GM23248 (cell line): ENCODE measurements at regions not wholly inside any gene's neighbourhood (a gene's known extent, or its start where the extent isn't known, plus 50 kb on each side); places are given as distances from the start of the nearest gene placed in this dataset.

Experiments used
- DNase-seq: peaks from one replicate; pipeline ENCODE4 v3.0.0-alpha.2; 2015
- H2AFZ ChIP-seq: fragments of 200-600 bp; sonication (generic); 2 replicates; pipeline ENCODE4 v1.6.1; 2016; ENCODE audit warnings: antibody characterized with exemption
- H3F3A ChIP-seq: fragments of 200-600 bp; sonication (generic); 2 replicates; pipeline ENCODE4 v1.6.1; 2016; ENCODE audit warnings: mild to moderate bottlenecking, antibody characterized with exemption, mixed run types; ENCODE audit not compliant: insufficient read depth
- H3K27ac ChIP-seq: fragments of 200-600 bp; sonication (generic); 2 replicates; pipeline ENCODE4 v1.5.1; 2016; ENCODE audit warnings: mild to moderate bottlenecking
- H3K27me3 ChIP-seq: fragments of 200-600 bp; sonication (generic); replicated peaks from 2 replicates; pipeline ENCODE4 v1.6.1; 2016; ENCODE audit warnings: mild to moderate bottlenecking; ENCODE audit not compliant: insufficient read depth
- H3K36me3 ChIP-seq: fragments of 200-600 bp; sonication (generic); 2 replicates; pipeline ENCODE4 v1.6.1; 2016; ENCODE audit warnings: low read depth, mild to moderate bottlenecking
- H3K4me1 ChIP-seq: fragments of 200-600 bp; sonication (generic); 2 replicates; pipeline ENCODE4 v1.6.1; 2016; ENCODE audit warnings: mild to moderate bottlenecking; ENCODE audit not compliant: insufficient read depth
- H3K4me2 ChIP-seq: fragments of 200-600 bp; sonication (generic); one replicate; pipeline ENCODE4 v1.6.1; 2016; ENCODE audit warnings: mild to moderate bottlenecking; ENCODE audit not compliant: unreplicated experiment
- H3K4me3 ChIP-seq: fragments of 200-600 bp; sonication (generic); 2 replicates; pipeline ENCODE4 v1.5.1; 2016; ENCODE audit warnings: mild to moderate bottlenecking
- H3K79me2 ChIP-seq: fragments of 200-600 bp; sonication (generic); 2 replicates; pipeline ENCODE4 v1.6.1; 2016; ENCODE audit warnings: mild to moderate bottlenecking; ENCODE audit not compliant: insufficient read depth
- H3K9ac ChIP-seq: fragments of 200-600 bp; sonication (generic); 2 replicates; pipeline ENCODE4 v1.6.1; 2016; ENCODE audit warnings: mild to moderate bottlenecking
- H3K9me2 ChIP-seq: fragments of 200-600 bp; sonication (generic); 2 replicates; pipeline ENCODE4 v1.6.1; 2016; ENCODE audit warnings: mixed run types, mild to moderate bottlenecking, moderate library complexity; ENCODE audit not compliant: insufficient read depth
- H3K9me3 ChIP-seq: fragments of 200-600 bp; sonication (generic); one replicate; pipeline ENCODE4 v1.6.1; 2017; ENCODE audit warnings: low read depth
- H4K20me1 ChIP-seq: fragments of 200-600 bp; sonication (generic); 2 replicates; pipeline ENCODE4 v1.6.0; 2016; ENCODE audit not compliant: insufficient read depth
- EZH2 ChIP-seq: fragments of 200-600 bp; sonication (generic); IDR thresholded peaks from 2 replicates; pipeline ENCODE4 v1.6.1; 2018; ENCODE audit warnings: antibody characterized with exemption, mild to moderate bottlenecking; ENCODE audit not compliant: insufficient read depth, poor library complexity, severe bottlenecking
- EZH2phosphoT487 ChIP-seq: fragments of 200-600 bp; sonication (generic); IDR thresholded peaks from 2 replicates; pipeline ENCODE4 v1.6.1; 2018; ENCODE audit warnings: antibody characterized with exemption, moderate library complexity, mild to moderate bottlenecking, low read depth; ENCODE audit not compliant: insufficient read depth
- WGBS, 2 experiments: methylation state at CpG; one replicate each; pipeline ENCODE4 v1.1.6; 2015 to 2017; ENCODE audit warnings: low lambda C conversion rate in 2 of 2, low coverage in 1 of 2; ENCODE audit errors: missing lambda C conversion rate in 2 of 2; 5-methylcytosine and 5-hydroxymethylcytosine counted together
- in situ Hi-C: fragments of 300-500 bp; cut with MboI; formaldehyde crosslinking; loops from 2 replicates; pipeline ENCODE4 v1.15.0; 2020

DNA sequence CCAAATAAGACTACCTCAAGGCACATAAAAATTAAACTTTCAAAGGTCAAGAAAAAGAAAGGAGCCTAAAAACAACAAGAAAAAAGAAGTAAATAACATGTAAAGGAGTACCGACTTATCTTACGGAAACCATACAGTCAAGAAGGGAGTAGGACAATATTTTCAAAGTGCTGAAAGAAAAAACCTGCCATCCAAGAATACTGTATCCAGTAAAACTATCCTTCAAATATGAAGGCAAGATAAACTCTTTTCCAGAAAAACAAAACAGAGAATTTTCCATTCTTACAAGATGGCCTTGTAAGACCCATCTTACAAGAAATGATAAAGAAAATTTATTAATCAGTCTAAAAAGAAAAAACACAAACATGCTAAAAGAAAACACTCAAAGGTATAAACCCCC is 302.2 kb downstream of the LMBRD1 start:
- no peaks in the 10 kb centered on the region for H4K20me1 ChIP-seq
- H3K27ac ChIP-seq: no peak overlapping the region
- H3K27me3 ChIP-seq: no peaks in the 10 kb centered on the region
- no peak overlapping the region for H3K9ac ChIP-seq
- H3K9me3 ChIP-seq: no peaks in the 10 kb centered on the region
- in situ Hi-C loops: no loop called here
- DNase-seq: no peak
- 69 to 86% methylated on average over 2 of the region's 2 CpGs for WGBS, 2 experiments
- no peak for TF ChIP-seq EZH2
- TF ChIP-seq EZH2phosphoT487: no peak
- H2AFZ ChIP-seq: no peak overlapping the region
- H3K4me3 ChIP-seq: no peak overlapping the region
- no peaks in the 10 kb centered on the region for H3F3A ChIP-seq
- no peaks in the 10 kb centered on the region for H3K4me1 ChIP-seq
- H3K9me2 ChIP-seq: no peaks in the 10 kb centered on the region
- H3K36me3 ChIP-seq: no peaks in the 10 kb centered on the region
- no peak overlapping the region for H3K4me2 ChIP-seq
- H3K79me2 ChIP-seq: no peaks in the 10 kb centered on the region

DNA sequence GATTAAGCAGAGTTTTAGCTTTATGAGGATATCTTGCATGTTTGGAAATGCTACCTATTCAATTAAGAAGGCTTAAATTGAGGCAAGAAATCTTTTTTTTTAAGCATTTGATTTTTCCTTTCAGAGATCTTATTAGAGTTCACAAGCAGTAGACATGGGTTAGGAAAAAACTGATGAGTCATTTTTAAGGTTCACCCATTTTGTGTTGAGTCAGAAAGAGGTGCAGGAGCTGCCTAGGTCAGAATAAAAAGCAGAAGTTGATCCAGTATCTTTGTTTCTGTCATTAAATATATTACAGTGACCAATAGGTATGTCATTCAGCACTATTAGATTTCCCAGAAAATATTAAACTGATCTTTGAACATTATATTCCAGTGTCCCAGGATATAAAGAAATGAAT is 306.8 kb downstream of the LMBRD1 start:
- in situ Hi-C loops: no loop called here
- Histone ChIP-seq H3F3A (no peaks in the 10 kb centered on the region), H3K9me2 (no peaks in the 10 kb centered on the region), H2AFZ (no peak overlapping the region), H3K4me3 (no peak overlapping the region), H3K4me1 (no peaks in the 10 kb centered on the region), H3K79me2 (no peaks in the 10 kb centered on the region), H3K27me3 (no peaks in the 10 kb centered on the region), H3K36me3 (no peaks in the 10 kb centered on the region), H3K9ac (no peak overlapping the region), H4K20me1 (no peaks in the 10 kb centered on the region), H3K4me2 (no peak overlapping the region), H3K9me3 (peaks cover 3% of the 10 kb centered on the region), H3K27ac (no peak overlapping the region)
- DNase-seq: no peak
- TF ChIP-seq EZH2phosphoT487: no peak
- TF ChIP-seq EZH2: no peak

DNA sequence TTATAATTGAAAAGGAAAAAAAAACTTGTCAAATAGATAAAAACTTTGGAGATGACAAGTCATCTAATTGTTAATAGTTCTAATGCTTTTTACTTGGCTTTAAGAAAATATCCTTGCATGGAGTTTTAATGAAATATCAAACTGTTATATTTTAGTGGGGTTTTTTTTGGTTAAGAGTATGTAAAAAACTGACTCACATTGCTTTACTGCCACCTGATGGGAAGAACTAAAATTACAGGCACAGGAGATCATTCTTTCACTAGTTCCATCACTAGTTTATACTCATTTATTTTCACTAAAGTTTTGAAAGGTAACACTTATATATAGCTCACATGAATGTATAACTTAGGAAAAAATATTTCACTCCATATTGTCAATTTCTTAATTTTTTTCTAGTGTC is 309.1 kb downstream of the LMBRD1 start:
- Histone ChIP-seq H2AFZ (no peak overlapping the region), H3F3A (no peaks in the 10 kb centered on the region), H3K9ac (no peak overlapping the region), H3K9me2 (no peaks in the 10 kb centered on the region), H3K27me3 (no peaks in the 10 kb centered on the region), H4K20me1 (no peaks in the 10 kb centered on the region), H3K9me3 (peaks cover 3% of the 10 kb centered on the region), H3K4me3 (no peak overlapping the region), H3K4me1 (no peaks in the 10 kb centered on the region), H3K4me2 (no peak overlapping the region), H3K79me2 (no peaks in the 10 kb centered on the region), H3K36me3 (no peaks in the 10 kb centered on the region), H3K27ac (no peak overlapping the region)
- no peak for DNase-seq
- in situ Hi-C loops: no loop called here
- TF ChIP-seq EZH2 (no peak), EZH2phosphoT487 (no peak)

DNA sequence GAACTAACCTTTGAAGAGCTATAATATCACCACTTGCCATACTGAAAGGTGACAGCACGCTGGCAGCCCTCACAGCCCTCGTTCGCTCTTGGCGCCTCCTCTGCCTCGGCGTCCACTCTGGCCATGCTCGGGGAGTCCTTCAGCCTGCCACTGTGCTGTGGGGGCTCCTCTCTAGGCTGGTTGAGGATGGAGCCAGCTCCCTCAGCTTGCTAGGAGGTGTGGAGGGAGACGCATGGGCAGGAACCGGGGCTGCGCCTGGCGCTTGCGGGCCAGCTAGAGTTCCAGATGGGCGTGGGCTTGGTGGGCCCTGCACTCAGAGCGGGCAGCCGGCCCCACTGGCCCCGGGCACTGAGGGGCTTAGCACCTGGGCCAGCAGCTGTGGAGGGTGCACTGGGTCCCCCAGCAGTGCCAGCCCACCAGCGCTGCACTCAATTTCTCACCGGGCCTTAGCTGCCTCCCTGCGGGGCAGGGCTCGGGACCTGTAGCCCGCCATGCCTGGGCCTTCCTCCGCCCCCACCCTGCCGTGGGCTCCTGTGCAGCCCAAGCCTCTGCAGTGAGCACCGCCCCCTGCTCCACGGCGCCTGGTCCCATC is 329.7 kb downstream of the LMBRD1 start:
- H3K4me3 ChIP-seq: no peak overlapping the region
- no peak overlapping the region for H3K27ac ChIP-seq
- 61 to 62% methylated on average over 18 to 22 of the region's 26 CpGs for WGBS, 2 experiments
- in situ Hi-C loops: no loop called here
- H3K9me2 ChIP-seq: no peaks in the 10 kb centered on the region
- H4K20me1 ChIP-seq: no peaks in the 10 kb centered on the region
- TF ChIP-seq EZH2 (no peak), EZH2phosphoT487 (no peak)
- H3K4me1 ChIP-seq: no peaks in the 10 kb centered on the region
- no peaks in the 10 kb centered on the region for H3K27me3 ChIP-seq
- H3K79me2 ChIP-seq: no peaks in the 10 kb centered on the region
- H2AFZ ChIP-seq: no peak overlapping the region
- H3K9ac ChIP-seq: no peak overlapping the region
- no peak for DNase-seq
- no peaks in the 10 kb centered on the region for H3F3A ChIP-seq
- H3K36me3 ChIP-seq: no peaks in the 10 kb centered on the region
- H3K4me2 ChIP-seq: no peak overlapping the region
- no peaks in the 10 kb centered on the region for H3K9me3 ChIP-seq

DNA sequence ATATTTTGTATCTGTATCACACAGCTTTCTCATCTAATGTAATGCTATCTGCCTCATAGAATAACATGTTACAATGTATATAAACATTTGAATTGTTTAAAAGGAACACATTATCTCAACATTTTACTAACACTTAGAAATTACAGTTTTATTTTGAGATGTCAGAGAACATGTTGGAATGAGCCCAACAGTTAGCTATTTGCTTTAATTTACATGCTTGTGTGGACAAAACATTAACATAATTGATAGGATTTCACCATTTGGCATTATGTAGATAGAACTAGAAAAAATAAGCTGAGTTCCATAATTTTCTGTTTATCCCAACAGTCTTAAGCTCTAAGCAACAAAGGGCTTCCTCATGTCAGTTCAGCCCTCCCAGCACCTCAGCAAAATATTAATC is 330.9 kb downstream of the LMBRD1 start:
- Histone ChIP-seq H3K9ac (no peak overlapping the region), H3K9me3 (no peaks in the 10 kb centered on the region), H3K27ac (no peak overlapping the region), H3K4me2 (no peak overlapping the region), H2AFZ (no peak overlapping the region), H3K79me2 (no peaks in the 10 kb centered on the region), H3K9me2 (no peaks in the 10 kb centered on the region), H3K4me1 (no peaks in the 10 kb centered on the region), H3F3A (no peaks in the 10 kb centered on the region), H3K36me3 (no peaks in the 10 kb centered on the region), H3K4me3 (no peak overlapping the region), H4K20me1 (no peaks in the 10 kb centered on the region), H3K27me3 (no peaks in the 10 kb centered on the region)
- TF ChIP-seq EZH2: no peak
- no peak for TF ChIP-seq EZH2phosphoT487
- in situ Hi-C loops: no loop called here
- DNase-seq: no peak
